Ovary (tissue), 3 donors: ENCODE measurements at regions not wholly inside any gene's neighbourhood (a gene's known extent, or its start where the extent isn't known, plus 50 kb on each side); places are given as distances from the start of the nearest gene placed in this dataset.

Experiments used
- POLR2A ChIP-seq: fragments of 450-650 bp; IDR thresholded peaks from one replicate; pipeline ENCODE4 v1.6.1; 2017; ENCODE audit warnings: antibody characterized with exemption, mild to moderate bottlenecking, moderate library complexity
- TF ChIP-seq, protein P1 (sequence below), 3 donors: fragments of 450-650 bp in 2 of 3; fragments of 200-600 bp in 1 of 3; IDR thresholded peaks; one replicate each; pipeline versions ENCODE4 v1.5.1 to v1.8.0; 2016 to 2022; ENCODE audit warnings: antibody characterized with exemption in 3 of 3, mild to moderate bottlenecking in 1 of 3
- donor health status: DM: no; HTN: no; CAD: no.

DNA sequence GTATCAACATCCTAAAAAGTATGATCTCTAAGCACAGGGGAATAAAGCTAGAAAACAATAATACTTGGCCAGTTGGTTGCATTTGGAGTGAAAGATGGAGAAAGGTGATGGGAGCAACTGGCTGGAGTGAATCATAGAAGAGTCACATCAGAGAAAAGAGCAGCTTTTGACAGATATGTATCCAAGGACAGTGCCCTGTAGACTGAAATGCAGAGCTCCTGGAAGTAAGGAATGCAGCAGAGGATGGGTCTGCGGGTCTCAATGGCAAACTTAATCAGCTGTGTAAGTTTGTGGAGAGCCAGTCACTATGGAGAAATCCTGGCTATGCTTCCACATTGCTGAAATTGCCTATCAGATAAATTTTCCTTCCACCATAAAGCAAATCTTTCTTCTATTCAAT is 218.1 kb upstream of the PRNP start:
- TF ChIP-seq, protein P1, sequence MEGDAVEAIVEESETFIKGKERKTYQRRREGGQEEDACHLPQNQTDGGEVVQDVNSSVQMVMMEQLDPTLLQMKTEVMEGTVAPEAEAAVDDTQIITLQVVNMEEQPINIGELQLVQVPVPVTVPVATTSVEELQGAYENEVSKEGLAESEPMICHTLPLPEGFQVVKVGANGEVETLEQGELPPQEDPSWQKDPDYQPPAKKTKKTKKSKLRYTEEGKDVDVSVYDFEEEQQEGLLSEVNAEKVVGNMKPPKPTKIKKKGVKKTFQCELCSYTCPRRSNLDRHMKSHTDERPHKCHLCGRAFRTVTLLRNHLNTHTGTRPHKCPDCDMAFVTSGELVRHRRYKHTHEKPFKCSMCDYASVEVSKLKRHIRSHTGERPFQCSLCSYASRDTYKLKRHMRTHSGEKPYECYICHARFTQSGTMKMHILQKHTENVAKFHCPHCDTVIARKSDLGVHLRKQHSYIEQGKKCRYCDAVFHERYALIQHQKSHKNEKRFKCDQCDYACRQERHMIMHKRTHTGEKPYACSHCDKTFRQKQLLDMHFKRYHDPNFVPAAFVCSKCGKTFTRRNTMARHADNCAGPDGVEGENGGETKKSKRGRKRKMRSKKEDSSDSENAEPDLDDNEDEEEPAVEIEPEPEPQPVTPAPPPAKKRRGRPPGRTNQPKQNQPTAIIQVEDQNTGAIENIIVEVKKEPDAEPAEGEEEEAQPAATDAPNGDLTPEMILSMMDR (IDR thresholded peaks at IDR 0.05), result no peak
- TF ChIP-seq POLR2A, result no peak
